WTC11 (cell line): ENCODE measurements at regions not wholly inside any gene's neighbourhood (a gene's known extent, or its start where the extent isn't known, plus 50 kb on each side); places are given as distances from the start of the nearest gene placed in this dataset.

Experiments used
- ATF1 ChIP-seq: sonication (generic); formaldehyde crosslinking; IDR thresholded peaks from 2 replicates; pipeline ENCODE4 v1.8.1; 2023; ENCODE audit warnings: mild to moderate bottlenecking, moderate library complexity, missing genetic modification reagents
- CREM ChIP-seq: sonication (generic); formaldehyde crosslinking; IDR thresholded peaks from 2 replicates; pipeline ENCODE4 v1.8.1; 2022; ENCODE audit warnings: mild to moderate bottlenecking, missing genetic modification reagents, moderate library complexity
- ZNF121 ChIP-seq: sonication (generic); formaldehyde crosslinking; IDR thresholded peaks from 2 replicates; pipeline ENCODE4 v1.8.0; 2023; ENCODE audit warnings: missing genetic modification reagents
- TF ChIP-seq, protein P1 (sequence below): fragments of 200-600 bp; IDR thresholded peaks from 2 replicates; pipeline ENCODE4 v1.8.0; 2022; ENCODE audit warnings: antibody characterized with exemption
- TF ChIP-seq, protein P2 (sequence below): sonication (generic); formaldehyde crosslinking; IDR thresholded peaks from 2 replicates; pipeline ENCODE4 v1.8.0; 2022; ENCODE audit warnings: mild to moderate bottlenecking, missing genetic modification reagents
- TF ChIP-seq, protein P3 (sequence below): sonication (generic); formaldehyde crosslinking; IDR thresholded peaks from 2 replicates; pipeline ENCODE4 v1.8.1; 2022; ENCODE audit warnings: low read depth, missing genetic modification reagents, borderline replicate concordance
- TF ChIP-seq, protein P4 (sequence below): sonication (generic); formaldehyde crosslinking; IDR thresholded peaks from 2 replicates; pipeline ENCODE4 v1.8.1; 2023; ENCODE audit warnings: mild to moderate bottlenecking, missing genetic modification reagents, moderate library complexity

DNA sequence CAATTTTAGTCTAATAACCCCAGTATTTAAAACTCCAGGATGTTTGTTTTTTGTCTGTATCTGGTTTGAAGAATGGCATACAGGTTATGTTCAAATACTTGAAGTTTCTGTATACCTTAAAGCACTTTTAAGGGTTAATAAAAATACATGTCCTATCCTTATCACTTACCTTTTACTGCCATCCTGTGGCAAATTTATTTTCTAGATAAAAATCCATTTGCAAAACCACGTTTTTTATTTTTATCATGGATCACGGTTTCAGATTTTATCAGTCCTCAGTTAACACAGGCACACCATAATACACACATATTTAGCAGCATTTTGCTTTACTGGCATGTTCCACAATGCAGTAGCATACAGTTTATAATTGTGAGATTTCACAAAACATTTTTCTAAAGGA lies 113.3 kb upstream of the H2AZ1 start:
- TF ChIP-seq, protein P1, sequence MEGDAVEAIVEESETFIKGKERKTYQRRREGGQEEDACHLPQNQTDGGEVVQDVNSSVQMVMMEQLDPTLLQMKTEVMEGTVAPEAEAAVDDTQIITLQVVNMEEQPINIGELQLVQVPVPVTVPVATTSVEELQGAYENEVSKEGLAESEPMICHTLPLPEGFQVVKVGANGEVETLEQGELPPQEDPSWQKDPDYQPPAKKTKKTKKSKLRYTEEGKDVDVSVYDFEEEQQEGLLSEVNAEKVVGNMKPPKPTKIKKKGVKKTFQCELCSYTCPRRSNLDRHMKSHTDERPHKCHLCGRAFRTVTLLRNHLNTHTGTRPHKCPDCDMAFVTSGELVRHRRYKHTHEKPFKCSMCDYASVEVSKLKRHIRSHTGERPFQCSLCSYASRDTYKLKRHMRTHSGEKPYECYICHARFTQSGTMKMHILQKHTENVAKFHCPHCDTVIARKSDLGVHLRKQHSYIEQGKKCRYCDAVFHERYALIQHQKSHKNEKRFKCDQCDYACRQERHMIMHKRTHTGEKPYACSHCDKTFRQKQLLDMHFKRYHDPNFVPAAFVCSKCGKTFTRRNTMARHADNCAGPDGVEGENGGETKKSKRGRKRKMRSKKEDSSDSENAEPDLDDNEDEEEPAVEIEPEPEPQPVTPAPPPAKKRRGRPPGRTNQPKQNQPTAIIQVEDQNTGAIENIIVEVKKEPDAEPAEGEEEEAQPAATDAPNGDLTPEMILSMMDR: no peak
- no peak for TF ChIP-seq CREM
- TF ChIP-seq, protein P2, sequence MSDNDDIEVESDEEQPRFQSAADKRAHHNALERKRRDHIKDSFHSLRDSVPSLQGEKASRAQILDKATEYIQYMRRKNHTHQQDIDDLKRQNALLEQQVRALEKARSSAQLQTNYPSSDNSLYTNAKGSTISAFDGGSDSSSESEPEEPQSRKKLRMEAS (CRISPR knock-in tag): no peak
- TF ChIP-seq, protein P3, sequence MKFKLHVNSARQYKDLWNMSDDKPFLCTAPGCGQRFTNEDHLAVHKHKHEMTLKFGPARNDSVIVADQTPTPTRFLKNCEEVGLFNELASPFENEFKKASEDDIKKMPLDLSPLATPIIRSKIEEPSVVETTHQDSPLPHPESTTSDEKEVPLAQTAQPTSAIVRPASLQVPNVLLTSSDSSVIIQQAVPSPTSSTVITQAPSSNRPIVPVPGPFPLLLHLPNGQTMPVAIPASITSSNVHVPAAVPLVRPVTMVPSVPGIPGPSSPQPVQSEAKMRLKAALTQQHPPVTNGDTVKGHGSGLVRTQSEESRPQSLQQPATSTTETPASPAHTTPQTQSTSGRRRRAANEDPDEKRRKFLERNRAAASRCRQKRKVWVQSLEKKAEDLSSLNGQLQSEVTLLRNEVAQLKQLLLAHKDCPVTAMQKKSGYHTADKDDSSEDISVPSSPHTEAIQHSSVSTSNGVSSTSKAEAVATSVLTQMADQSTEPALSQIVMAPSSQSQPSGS: no peak
- TF ChIP-seq ATF1: no peak
- TF ChIP-seq ZNF121: no peak
- TF ChIP-seq, protein P4, sequence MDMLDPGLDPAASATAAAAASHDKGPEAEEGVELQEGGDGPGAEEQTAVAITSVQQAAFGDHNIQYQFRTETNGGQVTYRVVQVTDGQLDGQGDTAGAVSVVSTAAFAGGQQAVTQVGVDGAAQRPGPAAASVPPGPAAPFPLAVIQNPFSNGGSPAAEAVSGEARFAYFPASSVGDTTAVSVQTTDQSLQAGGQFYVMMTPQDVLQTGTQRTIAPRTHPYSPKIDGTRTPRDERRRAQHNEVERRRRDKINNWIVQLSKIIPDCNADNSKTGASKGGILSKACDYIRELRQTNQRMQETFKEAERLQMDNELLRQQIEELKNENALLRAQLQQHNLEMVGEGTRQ (CRISPR knock-in tag): no peak
